Cerebellar nuclear complex (tissue), 1 donor: ENCODE measurements at regions not wholly inside any gene's neighbourhood (a gene's known extent, or its start where the extent isn't known, plus 50 kb on each side); places are given as distances from the start of the nearest gene placed in this dataset.

Experiments used
- DNase-seq, 2 experiments: peaks; one replicate each; lab custom pipeline; 2025; lab: John Stamatoyannopoulos, UW

DNA sequence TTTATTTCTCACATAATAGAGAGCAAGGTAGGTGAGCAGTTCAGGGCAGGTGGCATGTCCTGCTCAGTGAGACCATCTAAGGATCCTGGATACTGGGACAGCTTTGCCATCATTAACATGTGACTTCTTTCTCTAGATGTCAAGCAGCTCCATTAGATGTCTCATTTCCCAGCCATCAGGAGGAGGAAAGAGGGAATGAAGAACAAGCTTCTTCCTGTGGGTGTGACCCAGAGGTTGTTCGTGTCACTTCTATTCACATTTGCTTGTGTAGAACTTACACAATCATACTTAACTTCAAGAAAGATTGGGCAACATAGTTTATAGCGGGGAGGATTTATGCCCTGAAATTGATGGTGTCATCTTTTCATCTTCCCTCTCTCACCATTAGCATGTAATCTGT lies 169.2 kb upstream of the B3GALT2 start:
- DNase-seq, result no peak

DNA sequence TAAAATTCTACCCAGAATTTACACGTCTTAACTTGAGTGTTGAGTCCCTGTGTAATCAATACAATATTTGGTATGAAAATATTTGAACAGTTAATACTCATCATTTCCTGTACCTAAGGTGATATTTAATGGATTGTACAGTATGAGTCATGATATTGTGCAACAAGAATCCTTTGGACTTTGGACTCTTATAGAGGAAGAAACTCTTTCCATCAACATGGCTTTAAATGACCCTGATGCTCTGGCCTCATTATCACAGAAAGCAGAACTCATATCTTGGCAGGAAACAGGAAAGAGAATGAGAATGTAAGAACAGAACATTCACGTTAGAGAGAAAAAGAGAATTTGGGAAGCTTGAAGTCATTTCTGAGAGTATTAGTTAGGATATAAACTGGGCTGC lies 168.8 kb upstream of the B3GALT2 start:
- no peak for DNase-seq

DNA sequence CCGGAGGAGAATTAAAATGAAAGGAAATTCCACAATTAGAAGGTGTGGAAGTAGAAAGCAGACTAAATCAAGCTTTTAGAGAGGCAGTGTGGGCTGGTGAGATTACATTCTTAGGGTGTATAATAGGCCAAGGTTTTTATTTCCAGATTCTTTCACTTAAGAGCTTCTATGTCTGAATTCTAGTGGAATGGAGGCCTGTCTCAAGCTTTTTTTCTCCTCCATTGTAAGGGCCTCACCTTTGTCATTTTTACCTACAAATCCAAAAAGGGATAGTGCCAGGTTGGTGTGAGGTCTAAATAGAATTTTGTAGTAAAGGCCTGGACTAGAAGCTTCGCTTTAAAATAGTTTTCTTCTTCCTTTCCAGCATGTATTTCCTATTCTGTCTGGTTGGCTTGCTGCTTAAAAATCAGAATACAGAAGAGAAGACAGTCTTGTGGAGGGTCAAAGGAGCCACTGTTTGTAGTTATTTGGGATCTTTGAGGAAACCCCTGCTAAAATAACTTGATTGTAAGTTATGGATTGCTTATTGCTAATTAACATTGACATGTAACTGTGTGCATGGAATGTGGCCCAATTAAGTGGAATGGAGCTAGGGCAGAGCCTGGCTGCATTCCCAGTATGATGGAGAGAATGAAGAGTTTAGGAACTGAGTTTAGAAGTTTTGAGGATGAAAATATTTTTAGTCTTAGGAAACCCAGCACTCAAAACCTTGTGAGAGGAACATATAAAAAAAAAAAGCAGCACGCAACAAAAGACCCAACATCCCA lies 162.5 kb upstream of the B3GALT2 start:
- no peak for DNase-seq

DNA sequence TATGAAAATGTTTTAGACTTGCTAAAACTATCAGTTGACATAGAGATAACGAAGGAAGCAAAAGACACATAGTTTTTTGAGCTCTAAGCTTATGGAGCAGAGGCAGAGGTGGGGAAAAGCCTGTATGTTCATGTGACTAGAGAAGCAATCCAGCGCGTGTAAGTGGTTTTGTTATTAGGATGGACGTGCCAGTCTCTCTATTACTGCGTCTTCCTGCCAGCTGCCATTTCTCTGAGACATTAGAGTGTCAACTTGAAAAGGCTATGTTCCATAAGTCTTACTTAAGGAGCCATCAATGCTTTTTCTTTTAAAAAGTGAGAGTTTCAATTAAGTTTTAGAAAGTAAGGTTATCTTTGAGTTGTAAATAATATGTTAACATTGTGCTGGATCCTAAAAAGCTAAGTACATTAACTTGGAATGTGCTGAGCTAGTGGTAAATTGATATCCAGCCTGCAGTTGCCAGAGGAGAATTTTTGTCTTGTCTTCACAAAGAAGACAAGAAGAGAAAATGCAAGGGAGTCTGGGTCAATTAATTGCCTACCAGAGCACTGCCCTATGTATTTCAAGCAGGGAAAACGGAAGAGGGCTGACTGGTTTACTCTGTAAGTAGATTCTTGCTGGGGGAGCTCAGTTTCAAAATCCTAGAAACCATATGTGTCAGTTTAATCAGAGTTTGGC lies 161.8 kb upstream of the B3GALT2 start:
- DNase-seq, result no peak

DNA sequence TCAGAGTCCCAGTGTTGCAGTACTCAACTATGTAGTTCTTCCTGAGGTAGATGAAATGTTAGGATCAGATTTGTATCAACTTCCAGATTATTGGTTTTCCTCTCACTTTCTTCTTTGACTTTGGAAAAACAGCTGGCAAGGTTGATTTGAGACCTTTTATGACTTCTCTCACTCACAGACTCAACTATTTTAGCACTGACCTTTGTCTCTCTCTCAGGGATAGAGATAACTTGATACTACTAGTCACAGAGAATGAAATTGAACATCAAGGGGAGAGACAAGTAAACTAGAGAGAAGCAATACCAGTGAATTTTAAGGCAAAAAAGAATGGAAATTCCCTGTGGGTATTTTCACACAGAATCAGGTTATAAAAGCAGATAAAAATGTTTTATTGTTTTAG lies 159.7 kb upstream of the B3GALT2 start:
- no peak for DNase-seq

DNA sequence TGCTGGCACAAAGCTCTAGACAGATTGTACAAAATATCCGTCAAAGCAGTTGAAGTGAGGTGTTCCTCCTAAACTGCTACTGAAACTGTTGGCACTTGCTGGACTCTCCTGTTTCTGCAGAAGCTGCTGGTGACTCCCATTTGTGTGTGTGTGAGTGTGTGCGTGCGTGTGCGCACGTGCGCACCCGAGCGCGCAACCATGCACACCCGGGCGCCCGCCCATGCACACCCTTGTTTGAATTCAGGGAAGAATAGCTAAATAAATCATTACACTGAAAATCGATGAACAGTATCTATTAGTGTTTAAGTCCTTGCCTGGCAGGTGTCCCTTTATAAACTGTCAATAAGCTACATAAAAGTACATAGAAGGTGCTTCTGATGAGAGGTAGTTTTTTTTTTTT lies 156.4 kb upstream of the B3GALT2 start:
- DNase-seq, result no peak

DNA sequence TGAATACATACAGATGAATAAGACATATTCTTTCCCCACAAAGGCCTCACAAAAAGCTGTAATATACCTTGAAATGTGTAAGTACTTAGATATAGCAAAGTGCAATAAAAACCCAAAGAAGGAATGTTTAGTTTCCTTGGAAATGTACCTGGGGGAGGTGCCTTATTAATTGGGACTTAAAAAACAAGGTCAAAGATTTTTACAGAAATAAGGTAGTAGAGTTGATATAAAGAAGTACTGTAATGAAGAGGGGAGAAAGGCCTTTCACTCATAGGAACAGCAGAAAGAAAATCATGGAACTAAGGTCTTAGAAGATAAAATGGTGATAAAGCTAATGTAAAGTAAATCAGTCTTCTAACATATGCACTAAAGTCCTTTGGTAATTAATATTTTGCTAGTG lies 153.9 kb upstream of the B3GALT2 start:
- no peak for DNase-seq

DNA sequence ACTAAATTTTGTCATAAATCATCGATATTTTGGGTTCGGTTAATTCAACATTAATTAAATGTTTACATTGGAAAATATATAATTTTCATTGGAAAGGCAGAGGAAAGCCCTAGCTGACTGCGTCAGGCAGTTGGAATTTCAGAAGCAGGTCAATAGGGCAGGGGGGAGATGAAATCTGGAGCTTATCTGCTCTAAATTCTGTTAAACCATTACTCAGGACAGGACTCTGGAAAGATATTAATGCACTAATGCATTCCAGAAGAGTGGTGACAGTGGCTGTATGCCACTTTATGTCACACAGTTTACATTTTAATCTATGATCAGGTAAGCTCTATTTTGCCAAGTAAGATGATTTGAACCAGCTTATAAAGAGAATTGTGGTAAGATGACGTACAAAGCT lies 153.0 kb upstream of the B3GALT2 start:
- no peak for DNase-seq

DNA sequence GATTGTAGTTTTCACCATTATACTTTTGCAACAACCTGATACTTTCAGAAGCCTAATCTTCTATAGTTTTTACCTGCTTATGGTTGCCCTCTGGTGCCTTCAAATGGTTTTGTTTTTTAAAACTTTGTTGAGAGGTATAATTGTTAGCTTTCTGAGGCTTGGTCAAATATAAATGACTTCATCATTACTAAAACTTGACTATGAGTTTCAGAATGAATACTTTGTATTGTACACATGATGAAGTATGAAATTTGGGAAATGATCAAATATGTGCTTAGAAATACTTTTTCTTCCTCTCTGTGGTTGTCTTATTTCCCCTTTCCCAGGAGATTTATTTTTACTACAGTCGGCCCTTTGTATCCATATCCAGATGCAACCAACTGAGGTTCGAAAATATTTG lies 151.8 kb upstream of the B3GALT2 start:
- DNase-seq, result no peak

DNA sequence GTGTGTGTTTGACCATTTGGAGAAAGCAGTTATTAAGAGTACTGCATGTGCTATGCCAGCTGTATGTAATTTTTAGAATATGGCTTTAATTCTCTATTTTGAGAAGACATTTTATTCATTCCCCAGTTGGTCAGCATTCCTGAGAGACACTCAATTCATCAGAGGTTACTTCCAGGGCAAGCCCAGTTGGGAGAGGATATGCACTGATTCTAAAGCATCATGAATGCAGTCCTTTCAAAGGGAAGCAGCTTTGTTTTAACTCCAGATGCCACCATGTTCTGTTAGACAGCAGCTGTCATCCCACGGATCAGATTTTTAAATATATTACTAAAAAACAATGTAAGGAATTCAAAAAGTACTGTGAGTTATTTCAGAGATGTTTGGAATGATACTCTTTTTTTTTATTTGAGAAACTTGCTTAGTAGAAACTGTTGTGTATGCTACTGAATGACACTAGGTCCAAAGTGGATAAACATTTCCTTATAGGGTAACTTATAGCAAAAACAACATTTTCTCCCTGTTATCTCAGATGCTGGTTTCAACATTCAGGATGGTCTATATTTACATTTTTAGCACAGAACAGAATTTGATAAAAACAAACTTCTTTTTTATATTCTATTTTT lies 149.5 kb upstream of the B3GALT2 start:
- DNase-seq, result no peak

DNA sequence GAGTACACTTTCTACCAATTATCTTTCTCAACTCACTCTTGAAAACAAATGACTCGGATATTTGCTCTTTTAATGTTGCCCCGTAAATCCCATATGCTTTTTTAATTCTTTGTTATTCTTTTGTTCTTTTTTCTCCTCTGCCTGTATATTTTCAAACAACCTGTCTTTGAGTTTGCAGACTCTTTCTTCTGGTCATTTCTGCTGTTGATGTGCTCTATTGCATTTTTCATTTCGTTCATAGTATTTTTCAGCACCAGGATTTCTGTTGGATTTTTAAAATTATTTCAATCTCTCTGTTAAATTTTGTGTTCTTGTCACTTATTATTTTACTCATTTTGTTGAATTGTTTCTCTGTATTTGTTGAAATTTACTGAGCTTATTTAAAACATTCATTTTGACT lies 146.8 kb upstream of the B3GALT2 start:
- DNase-seq, result no peak

DNA sequence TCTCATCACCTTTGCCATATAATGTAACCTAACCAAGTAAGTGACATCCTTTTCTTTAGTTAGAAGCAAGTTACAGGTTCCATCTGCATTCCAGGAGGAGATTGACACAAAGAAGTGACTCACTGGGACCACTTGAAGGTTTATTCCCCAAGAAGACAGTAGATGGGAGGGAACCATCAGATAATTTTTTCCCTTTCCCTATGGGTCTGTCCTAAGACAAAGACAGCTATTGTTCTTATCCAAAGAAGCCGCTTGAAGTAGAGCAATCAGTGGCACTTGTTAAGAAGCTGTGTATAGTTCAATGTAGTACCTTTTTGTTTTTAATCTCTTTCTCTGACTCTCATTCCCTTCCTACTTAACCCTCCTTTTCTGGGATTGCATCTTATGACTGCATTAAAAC lies 139.9 kb upstream of the B3GALT2 start:
- no peak for DNase-seq

DNA sequence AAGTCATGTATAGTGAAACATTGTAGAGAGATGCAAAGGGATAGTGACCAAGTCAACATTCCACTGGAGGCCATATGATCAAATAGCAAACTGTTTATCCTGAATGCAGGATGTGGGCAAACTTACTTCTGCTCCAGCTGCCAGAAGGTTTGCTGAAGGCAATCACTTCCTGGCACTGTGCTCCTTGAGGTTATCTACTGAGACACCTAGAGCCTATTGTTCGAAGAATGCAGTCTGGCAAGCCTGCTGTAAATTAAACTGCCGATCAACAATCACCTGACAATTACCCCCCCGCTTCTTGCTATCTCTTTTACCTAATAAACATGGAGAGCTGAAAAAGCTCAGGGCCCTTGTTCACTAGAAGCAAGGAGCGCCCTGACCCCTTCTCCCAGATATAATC lies 139.4 kb upstream of the B3GALT2 start:
- no peak for DNase-seq

DNA sequence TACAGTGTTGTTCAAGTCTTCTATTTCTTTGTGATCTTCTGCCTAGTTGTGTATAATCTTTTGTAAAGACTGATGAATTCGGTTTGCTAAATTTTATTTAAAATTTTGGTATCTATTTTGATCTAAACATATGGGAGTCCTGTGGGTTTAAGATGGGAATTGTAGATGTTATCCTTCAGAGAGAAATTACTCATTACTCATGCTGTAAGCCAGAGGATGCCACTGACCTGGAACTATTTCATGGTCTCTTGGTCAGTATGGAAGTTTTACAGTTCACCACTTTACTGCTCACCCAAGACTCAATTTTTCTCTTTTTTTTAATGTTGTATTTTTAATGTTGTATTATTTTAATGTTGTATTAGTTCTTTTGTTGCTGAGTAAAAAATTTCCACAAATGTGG lies 138.6 kb upstream of the B3GALT2 start:
- no peak for DNase-seq

DNA sequence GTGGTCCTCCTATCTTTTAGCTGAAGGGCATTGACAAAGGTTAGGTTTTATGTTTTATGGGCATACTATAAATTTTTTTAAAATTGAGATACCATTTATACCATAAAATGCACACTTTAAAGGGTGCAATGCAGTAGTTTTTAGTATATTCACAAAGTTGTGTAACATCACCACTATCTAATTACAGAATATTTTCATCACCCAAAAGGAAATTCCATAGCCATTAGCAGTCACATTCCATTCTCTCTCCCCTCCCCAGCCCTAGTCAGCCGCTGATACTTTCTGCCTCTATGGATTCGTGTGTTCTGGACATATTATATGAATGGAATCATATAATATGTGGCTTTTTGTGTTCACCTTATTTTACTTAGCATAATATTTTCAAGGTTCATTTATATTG lies 135.8 kb upstream of the B3GALT2 start:
- no peak for DNase-seq

DNA sequence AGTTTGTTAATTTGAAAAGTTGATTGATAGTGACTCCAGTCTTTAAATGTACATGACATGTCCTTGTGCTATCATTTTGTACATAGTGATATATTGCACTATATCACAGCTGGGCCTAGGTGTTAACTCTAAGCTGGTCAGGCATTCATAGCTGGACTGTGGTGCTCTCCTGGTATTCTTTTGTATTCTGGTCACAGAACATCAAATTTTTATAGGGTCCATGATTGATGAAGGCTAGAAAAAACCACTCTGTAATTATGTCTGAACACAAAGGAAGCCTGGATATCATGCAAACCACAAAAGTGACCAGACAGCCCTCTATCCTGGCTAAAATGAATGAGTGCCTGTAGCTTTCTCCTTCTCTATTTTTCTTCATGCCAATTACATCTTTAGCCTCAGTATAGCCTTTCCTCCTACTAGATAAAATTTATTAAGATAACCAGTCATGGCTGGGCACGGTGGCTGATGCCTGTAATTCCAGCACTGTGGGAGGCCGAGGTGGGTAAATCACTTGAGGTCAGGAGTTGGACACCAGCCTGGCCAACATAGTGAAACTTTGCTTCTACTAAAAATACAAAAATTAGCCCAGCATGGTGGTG lies 134.9 kb upstream of the B3GALT2 start:
- DNase-seq, result no peak

DNA sequence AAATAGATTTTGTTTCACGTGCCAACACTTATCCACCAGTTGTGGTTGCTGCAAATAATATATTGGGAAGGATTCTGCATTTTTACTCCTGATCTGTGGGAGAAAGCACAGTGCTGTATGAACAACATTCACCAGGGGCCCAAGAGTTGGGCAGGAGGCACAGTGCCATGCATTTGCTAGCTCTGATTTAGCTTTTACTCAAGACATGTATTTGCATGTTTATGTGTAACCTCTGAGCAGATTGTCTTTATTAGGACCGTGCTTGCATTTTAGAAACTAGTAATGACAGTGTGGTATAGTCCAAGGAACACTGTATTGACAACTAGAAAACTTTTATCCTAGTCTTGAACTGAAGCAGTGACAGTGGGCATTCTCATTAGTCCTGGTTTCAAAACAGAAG lies 133.9 kb upstream of the B3GALT2 start:
- DNase-seq, result no peak

DNA sequence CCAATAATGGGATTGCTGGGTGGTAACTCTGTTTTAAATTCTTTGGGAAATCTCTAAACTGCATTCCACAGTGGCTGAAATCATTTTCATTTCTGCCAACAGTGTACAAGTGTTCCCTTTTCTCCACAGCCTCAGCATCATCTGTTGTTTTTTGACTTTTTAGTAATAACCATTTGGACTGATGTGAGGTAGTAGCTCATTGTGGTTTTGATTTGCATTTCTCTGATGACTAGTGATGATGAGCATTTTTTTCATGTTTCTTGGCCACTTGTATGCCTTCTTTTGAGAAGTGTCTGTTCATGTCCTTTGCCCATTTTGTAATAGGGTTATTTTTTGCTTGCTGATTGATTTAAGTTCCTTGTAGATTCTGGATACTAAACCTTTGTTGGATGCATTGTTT lies 131.9 kb upstream of the B3GALT2 start:
- DNase-seq, result no peak

DNA sequence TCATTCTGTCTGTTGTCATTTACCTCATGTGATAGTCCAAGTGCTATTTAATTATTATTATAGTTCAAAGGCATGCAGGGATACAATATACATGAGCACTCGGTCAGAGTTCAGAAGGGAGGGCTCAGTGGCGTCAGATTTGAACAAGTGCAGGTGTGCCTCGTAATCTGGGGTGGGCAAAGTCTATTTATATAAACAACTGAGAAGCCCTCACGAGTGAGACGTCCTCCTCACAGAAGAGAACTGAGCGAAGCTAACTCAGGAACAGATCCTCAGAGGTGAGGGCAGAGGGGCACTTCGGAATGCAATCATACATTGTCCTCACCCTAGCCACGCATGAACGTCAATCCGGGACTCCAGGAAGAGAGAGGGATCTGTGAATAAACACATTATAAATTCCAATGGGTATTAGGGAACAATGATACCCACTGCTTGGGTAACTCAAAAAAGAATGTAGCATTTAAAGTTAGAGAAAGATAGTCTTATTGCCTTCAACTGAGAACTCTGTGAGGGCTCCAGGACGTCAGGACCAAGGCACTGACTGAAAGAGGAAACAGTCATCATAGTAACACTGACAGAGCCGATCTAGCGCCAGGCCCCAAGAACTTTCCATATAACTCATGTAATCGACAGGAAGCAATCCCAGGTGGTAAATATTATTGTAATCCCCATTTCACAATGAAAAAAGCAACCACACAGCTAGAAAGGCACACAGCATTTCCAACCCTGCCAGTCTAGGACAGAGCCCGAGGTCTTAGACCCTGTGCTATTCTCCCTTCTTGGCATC lies 127.1 kb upstream of the B3GALT2 start:
- DNase-seq, result no peak

DNA sequence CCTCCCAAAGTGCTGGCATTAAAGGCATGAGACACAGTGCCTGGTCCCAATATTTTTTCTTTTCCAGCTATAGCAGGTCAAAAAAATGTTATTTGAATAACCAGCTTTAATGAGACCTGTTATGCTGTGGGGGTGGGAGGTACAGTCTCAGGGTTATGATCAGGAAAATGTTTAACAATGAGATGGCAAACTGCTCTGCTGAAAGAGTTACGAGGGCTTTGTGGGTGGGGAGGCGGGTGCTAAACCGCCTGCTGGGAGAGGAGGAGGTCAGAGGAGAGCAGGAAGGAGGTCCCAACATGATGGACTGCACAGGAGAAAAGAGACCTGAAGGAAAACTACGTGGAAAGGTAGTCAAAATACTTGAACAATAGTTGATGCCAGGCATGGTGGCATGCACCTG lies 126.0 kb upstream of the B3GALT2 start:
- DNase-seq, result no peak

DNA sequence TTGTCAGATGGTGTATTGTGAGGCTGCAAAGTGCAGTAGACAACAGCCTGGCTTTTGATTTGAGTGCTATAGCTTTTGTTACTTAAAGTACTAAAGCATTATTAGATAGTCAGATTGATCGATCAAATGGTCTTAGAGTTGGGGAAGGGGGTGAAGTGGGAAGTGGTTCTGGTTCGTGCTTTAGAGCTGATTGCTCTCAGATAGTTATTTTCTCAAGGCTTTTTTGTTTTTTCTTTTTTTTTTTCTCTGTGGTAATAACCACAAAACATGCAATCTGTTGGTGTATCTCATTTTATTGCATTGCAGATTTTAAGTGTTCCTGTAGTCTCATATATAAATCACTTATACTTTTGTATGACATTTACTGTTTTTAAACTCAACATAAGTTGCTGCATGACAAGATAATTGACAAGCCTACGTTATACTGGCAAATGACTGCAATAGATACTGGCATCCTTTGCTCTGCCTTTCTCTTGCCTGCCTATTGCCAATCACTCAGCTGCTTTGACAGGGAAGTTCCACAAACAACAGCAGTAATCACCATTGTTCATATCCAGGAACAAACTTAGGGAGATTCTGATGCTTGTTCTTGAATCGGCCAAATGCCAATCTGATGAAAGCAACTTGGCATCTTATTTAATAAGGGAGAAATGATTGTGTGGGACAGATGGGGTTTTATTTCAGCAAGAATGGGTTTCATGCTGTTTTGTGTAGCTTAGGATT lies 125.0 kb upstream of the B3GALT2 start:
- no peak for DNase-seq

DNA sequence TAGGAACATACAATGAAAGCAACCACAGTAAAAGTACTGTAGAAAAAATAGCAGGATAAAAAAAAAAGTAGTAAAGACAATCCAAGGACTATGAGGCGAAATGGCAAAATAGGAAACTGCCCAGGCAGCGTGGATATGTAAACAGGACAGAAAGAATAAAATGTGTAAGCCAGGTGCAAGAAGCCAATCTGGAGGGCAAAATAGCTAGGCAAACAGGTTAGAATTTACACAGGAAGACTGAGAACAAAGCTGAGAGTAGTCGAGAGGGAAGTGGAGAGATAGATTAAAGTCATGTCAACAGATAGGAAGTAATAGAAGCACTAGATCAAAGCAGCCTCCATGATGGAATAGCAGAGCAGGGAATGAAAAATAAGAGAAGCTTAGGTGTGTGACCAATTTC lies 124.2 kb upstream of the B3GALT2 start:
- no peak for DNase-seq
